ENCODE measurements at regions not wholly inside any gene's neighbourhood (a gene's known extent, or its start where the extent isn't known, plus 50 kb on each side); places are given as distances from the start of the nearest gene placed in this dataset.

GRCh38 chr15:62360332-62361097, 195.4 kb upstream of the C2CD4B start:
- TF ChIP-seq CTCF (IDR thresholded peaks at IDR 0.05) (no peak), POLR2A (IDR thresholded peaks at IDR 0.05) (no peak)
